SK-N-SH treated with all-trans-retinoic acid at 6 μM for 48 hours (cell line): ENCODE measurements at regions not wholly inside any gene's neighbourhood (a gene's known extent, or its start where the extent isn't known, plus 50 kb on each side); places are given as distances from the start of the nearest gene placed in this dataset.

Experiments used
- ARNTL ChIP-seq: fragments of 450-650 bp; formaldehyde crosslinking; IDR thresholded peaks from 2 replicates; pipeline ENCODE4 v1.5.0; 2020; ENCODE audit warnings: low read depth, mild to moderate bottlenecking, moderate library complexity, borderline replicate concordance
- CREB5 ChIP-seq: fragments of 250-450 bp; sonication (Bioruptor Pico); IDR thresholded peaks from 2 replicates; pipeline ENCODE4 v1.5.1; 2020; ENCODE audit warnings: low read depth, mild to moderate bottlenecking, moderate library complexity
- CSDC2 ChIP-seq: fragments of 250-450 bp; sonication (Bioruptor Pico); IDR thresholded peaks from 2 replicates; pipeline ENCODE4 v1.5.0; 2020; ENCODE audit warnings: mild to moderate bottlenecking, moderate library complexity
- CSRNP3 ChIP-seq: fragments of 250-450 bp; sonication (Bioruptor Pico); IDR thresholded peaks from 2 replicates; pipeline ENCODE4 v1.5.1; 2021; ENCODE audit warnings: mild to moderate bottlenecking, moderate library complexity
- ESRRG ChIP-seq: fragments of 250-450 bp; sonication (Bioruptor Pico); IDR thresholded peaks from 2 replicates; pipeline ENCODE4 v1.6.1; 2021; ENCODE audit warnings: mild to moderate bottlenecking
- ISL1 ChIP-seq: fragments of 250-450 bp; sonication (Bioruptor Pico); IDR thresholded peaks from 2 replicates; pipeline ENCODE4 v2.1.2; 2022; ENCODE audit warnings: mild to moderate bottlenecking, moderate library complexity
- PATZ1 ChIP-seq: fragments of 250-450 bp; sonication (Bioruptor Pico); IDR thresholded peaks from 2 replicates; pipeline ENCODE4 v1.8.0; 2020; ENCODE audit warnings: mild to moderate bottlenecking, moderate library complexity, borderline replicate concordance
- PPARA ChIP-seq: fragments of 250-450 bp; sonication (Bioruptor Pico); IDR thresholded peaks from 2 replicates; pipeline ENCODE4 v1.5.0; 2020; ENCODE audit warnings: mild to moderate bottlenecking, borderline replicate concordance
- RARB ChIP-seq: fragments of 250-450 bp; sonication (Bioruptor Pico); IDR thresholded peaks from 2 replicates; pipeline ENCODE4 v1.8.0; 2021; ENCODE audit warnings: mild to moderate bottlenecking, moderate library complexity
- SNAI2 ChIP-seq: fragments of 250-450 bp; sonication (Bioruptor Pico); IDR thresholded peaks from 2 replicates; pipeline ENCODE4 v1.5.0; 2020; ENCODE audit warnings: mild to moderate bottlenecking, moderate library complexity
- ZFP3 ChIP-seq: fragments of 250-450 bp; sonication (Bioruptor Pico); IDR thresholded peaks from 2 replicates; pipeline ENCODE4 v1.5.0; 2020; ENCODE audit warnings: mild to moderate bottlenecking, moderate library complexity
- ZFP30 ChIP-seq: fragments of 450-650 bp; formaldehyde crosslinking; IDR thresholded peaks from 2 replicates; pipeline ENCODE4 v1.5.0; 2022; ENCODE audit warnings: mild to moderate bottlenecking, moderate library complexity
- ZNF70 ChIP-seq: fragments of 450-650 bp; formaldehyde crosslinking; IDR thresholded peaks from 2 replicates; pipeline ENCODE4 v1.5.0; 2020; ENCODE audit warnings: mild to moderate bottlenecking, moderate library complexity
- ZNF8 ChIP-seq: fragments of 450-650 bp; formaldehyde crosslinking; IDR thresholded peaks from 2 replicates; pipeline ENCODE4 v1.5.0; 2020; ENCODE audit warnings: mild to moderate bottlenecking, moderate library complexity

GRCh38 chr6:24069526-24069925 is 56.5 kb upstream of the NRSN1 start:
- TF ChIP-seq ISL1 (CRISPR knock-in tag) (no peak), ESRRG (CRISPR knock-in tag) (no peak), PPARA (CRISPR knock-in tag) (no peak), ZFP30 (no peak), RARB (no peak), CSDC2 (CRISPR knock-in tag) (no peak), ZNF8 (CRISPR knock-in tag) (no peak), CREB5 (CRISPR knock-in tag) (no peak), ZNF70 (no peak), ARNTL (CRISPR knock-in tag) (no peak), SNAI2 (no peak), ZFP3 (CRISPR knock-in tag) (no peak), PATZ1 (CRISPR knock-in tag) (no peak), CSRNP3 (CRISPR knock-in tag) (no peak)
